WTC11 (cell line): ENCODE measurements at regions not wholly inside any gene's neighbourhood (a gene's known extent, or its start where the extent isn't known, plus 50 kb on each side); places are given as distances from the start of the nearest gene placed in this dataset.

ENCODE experiments used
- ATAC-seq: fragments of 200-7000 bp; cut with Tn5 transposase; 2 replicates; pipeline ENCODE4 v1.10.0; 2021; ENCODE audit warnings: mild to moderate bottlenecking, moderate library complexity
- CTCF ChIA-PET: fragments of 300-600 bp; sonication (Branson Sonifier 250); formaldehyde crosslinking; loops from one replicate; lab custom pipeline; 2021; ENCODE audit warnings: antibody characterized with exemption; lab: Charles Lee
- POLR2A ChIA-PET: fragments of 350-600 bp; sonication (Branson Sonifier 250); formaldehyde crosslinking; loops from one replicate; lab custom pipeline; 2021; ENCODE audit warnings: antibody characterized with exemption; lab: Charles Lee
- DNase-seq: peaks from one replicate; pipeline ENCODE4 v3.0.0; 2021; ENCODE audit warnings: low spot score
- H3K27ac Mint-ChIP-seq: 2 replicates; pipeline ENCODE4 v1.8.0; 2021; ENCODE audit warnings: mixed read lengths
- H3K27me3 Mint-ChIP-seq: 2 replicates; pipeline ENCODE4 v1.8.0; 2021; ENCODE audit warnings: low read depth, mild to moderate bottlenecking, moderate library complexity, mixed read lengths
- H3K36me3 Mint-ChIP-seq: 2 replicates; pipeline ENCODE4 v1.8.0; 2021; ENCODE audit warnings: mixed read lengths
- H3K4me1 Mint-ChIP-seq: 2 replicates; pipeline ENCODE4 v1.8.0; 2022; ENCODE audit warnings: mixed read lengths
- H3K4me3 Mint-ChIP-seq: 2 replicates; pipeline ENCODE4 v1.8.0; 2021; ENCODE audit warnings: mild to moderate bottlenecking, moderate library complexity, mixed read lengths
- H3K9me3 Mint-ChIP-seq: 2 replicates; pipeline ENCODE4 v1.8.0; 2021; ENCODE audit warnings: mixed read lengths
- AFF4 ChIP-seq: sonication (generic); formaldehyde crosslinking; IDR thresholded peaks from 2 replicates; pipeline ENCODE4 v1.8.1; 2023; ENCODE audit warnings: mild to moderate bottlenecking, missing genetic modification reagents, borderline replicate concordance
- ATF1 ChIP-seq: sonication (generic); formaldehyde crosslinking; IDR thresholded peaks from 2 replicates; pipeline ENCODE4 v1.8.1; 2023; ENCODE audit warnings: mild to moderate bottlenecking, moderate library complexity, missing genetic modification reagents
- ATF2 ChIP-seq: sonication (generic); formaldehyde crosslinking; IDR thresholded peaks from 2 replicates; pipeline ENCODE4 v1.8.1; 2022; ENCODE audit warnings: low read depth, missing genetic modification reagents, borderline replicate concordance
- ATF3 ChIP-seq: sonication (generic); formaldehyde crosslinking; conservative IDR thresholded peaks from 2 replicates; pipeline ENCODE4 v1.8.1; 2022; ENCODE audit warnings: mild to moderate bottlenecking, missing genetic modification reagents
- CBFB ChIP-seq: sonication (generic); formaldehyde crosslinking; IDR thresholded peaks from 2 replicates; pipeline ENCODE4 v1.8.1; 2022; ENCODE audit warnings: mild to moderate bottlenecking, low read depth, missing genetic modification reagents
- ERG ChIP-seq: fragments of 250-450 bp; sonication (Bioruptor Pico); IDR thresholded peaks from 2 replicates; pipeline ENCODE4 v1.8.0; 2021; ENCODE audit warnings: mild to moderate bottlenecking
- FOXP1 ChIP-seq: sonication (generic); formaldehyde crosslinking; IDR thresholded peaks from 2 replicates; pipeline ENCODE4 v1.8.0; 2022; ENCODE audit warnings: missing genetic modification reagents, mild to moderate bottlenecking, moderate library complexity, borderline replicate concordance
- MLX ChIP-seq: sonication (generic); formaldehyde crosslinking; IDR thresholded peaks from 2 replicates; pipeline ENCODE4 v1.8.1; 2023; ENCODE audit warnings: mild to moderate bottlenecking, missing genetic modification reagents, moderate library complexity
- NR1H2 ChIP-seq: sonication (generic); formaldehyde crosslinking; IDR thresholded peaks from 2 replicates; pipeline ENCODE4 v1.9.0; 2021; ENCODE audit warnings: mild to moderate bottlenecking, moderate library complexity, missing genetic modification reagents
- NR3C1 ChIP-seq: sonication (generic); formaldehyde crosslinking; conservative IDR thresholded peaks from 2 replicates; pipeline ENCODE4 v1.8.1; 2023; ENCODE audit warnings: low read depth, mild to moderate bottlenecking, missing genetic modification reagents
- TCF7 ChIP-seq: sonication (generic); formaldehyde crosslinking; IDR thresholded peaks from 2 replicates; pipeline ENCODE4 v1.8.0; 2022; ENCODE audit warnings: mild to moderate bottlenecking, low read depth, missing genetic modification reagents, moderate library complexity
- ZNF121 ChIP-seq: sonication (generic); formaldehyde crosslinking; IDR thresholded peaks from 2 replicates; pipeline ENCODE4 v1.8.0; 2023; ENCODE audit warnings: missing genetic modification reagents
- ZNF671 ChIP-seq: fragments of 250-450 bp; sonication (Bioruptor Pico); IDR thresholded peaks from 2 replicates; pipeline ENCODE4 v1.8.0; 2021; ENCODE audit warnings: mild to moderate bottlenecking

- ATAC-seq, result peak; percentile 41; the same call in 1 of the 2 replicates
- ChIA-PET POLR2A (interaction anchor here (0.7 kb wide), 1 partner anchor 714 kb away, joined by 3 read pairs; no protein-coding TSS in a partner anchor), CTCF (interaction anchor here (0.6 to 1.7 kb wide), 8 partner anchors 26 to 1269 kb away, joined by 3 to 5 read pairs (median 4); partner anchors contain the start of gene OLFM1)
- Mint-ChIP-seq H3K9me3 (peaks cover 5% of the 10 kb centered on the region), H3K27me3 (no peaks in the 10 kb centered on the region), H3K4me1 (peaks cover 38% of the 10 kb centered on the region), H3K27ac (no peak overlapping the region; the same call in 1 of the 2 replicates), H3K36me3 (no peaks in the 10 kb centered on the region; the same call in 1 of the 2 replicates), H3K4me3 (no peak overlapping the region)
- DNase-seq, result peak; percentile 26
- TF ChIP-seq AFF4 (CRISPR knock-in tag) (no peak), ATF3 (CRISPR knock-in tag) (no peak)
These were observed 108.9 kb upstream of the PPP1R26 start for GRCh38 chr9:135370411-135371375.

- no peak for ATAC-seq
- Mint-ChIP-seq H3K27ac (no peak overlapping the region; the same call in 1 of the 2 replicates), H3K9me3 (peaks cover 5% of the 10 kb centered on the region), H3K27me3 (no peaks in the 10 kb centered on the region), H3K4me3 (no peak overlapping the region), H3K4me1 (peaks cover 30% of the 10 kb centered on the region), H3K36me3 (no peaks in the 10 kb centered on the region; the same call in 1 of the 2 replicates)
- ChIA-PET POLR2A (interaction anchor here (0.6 kb wide), 1 partner anchor 13 kb away, joined by 3 read pairs; no protein-coding TSS in a partner anchor), CTCF (interaction anchor here (0.8 to 1.6 kb wide), 5 partner anchors 27 to 284 kb away, joined by 3 to 5 read pairs (median 4); partner anchors contain the start of gene OLFM1)
- no peak for DNase-seq
- no peak for TF ChIP-seq ERG (CRISPR knock-in tag)
- no peak for TF ChIP-seq FOXP1
- no peak for TF ChIP-seq NR3C1 (CRISPR knock-in tag)
- TF ChIP-seq ZNF671 (CRISPR knock-in tag), result no peak
These were observed 108.0 kb upstream of the PPP1R26 start for GRCh38 chr9:135371535-135371934.

DNA sequence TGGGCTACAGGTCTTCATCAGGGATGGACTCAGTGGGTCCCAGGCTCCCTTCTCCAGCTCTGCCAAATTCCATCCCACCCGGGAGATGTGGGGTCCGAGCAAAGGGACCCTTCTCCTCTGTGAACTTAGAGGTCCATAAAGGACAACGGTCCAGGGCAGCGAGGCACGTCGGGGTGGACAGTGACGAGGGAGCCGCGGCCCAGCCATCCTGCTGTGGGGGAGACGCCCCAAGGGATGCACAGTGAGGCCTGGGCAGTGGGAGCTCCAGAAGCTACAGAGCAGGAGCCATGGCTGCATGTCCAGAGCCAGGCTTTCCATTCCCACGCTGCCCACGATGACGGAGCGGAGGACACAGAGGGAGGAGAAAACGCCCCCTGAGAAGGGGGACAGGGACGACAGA is 107.5 kb upstream of the PPP1R26 start:
- H3K36me3 Mint-ChIP-seq, result no peaks in the 10 kb centered on the region; the same call in 1 of the 2 replicates
- no peak overlapping the region for H3K27ac Mint-ChIP-seq
- H3K27me3 Mint-ChIP-seq, result no peaks in the 10 kb centered on the region
- TF ChIP-seq CBFB (CRISPR knock-in tag), result no peak
- no peak for TF ChIP-seq TCF7 (CRISPR knock-in tag)
- no peak for TF ChIP-seq MLX
- no peak for TF ChIP-seq ATF1 (CRISPR knock-in tag)
- no peak for TF ChIP-seq ATF2 (CRISPR knock-in tag)
- no peak for TF ChIP-seq NR1H2 (CRISPR knock-in tag)
- TF ChIP-seq ZNF121 (CRISPR knock-in tag), result no peak
- no peak for TF ChIP-seq ZNF671 (CRISPR knock-in tag)
- DNase-seq (no peak), ATAC-seq (no peak)
- peaks cover 5% of the 10 kb centered on the region for H3K9me3 Mint-ChIP-seq
- H3K4me3 Mint-ChIP-seq, result no peak overlapping the region
- POLR2A ChIA-PET, result interaction anchor here (0.6 kb wide), 1 partner anchor 14 kb away, joined by 3 read pairs; no protein-coding TSS in a partner anchor
- H3K4me1 Mint-ChIP-seq, result peaks cover 27% of the 10 kb centered on the region
- CTCF ChIA-PET, result interaction anchor here (1.3 to 1.6 kb wide), 3 partner anchors 27 to 90 kb away, joined by 3 to 4 read pairs (median 4); no protein-coding TSS in a partner anchor
